ENCODE measurements at regions not wholly inside any gene's neighbourhood (a gene's known extent, or its start where the extent isn't known, plus 50 kb on each side); places are given as distances from the start of the nearest gene placed in this dataset.

DNA sequence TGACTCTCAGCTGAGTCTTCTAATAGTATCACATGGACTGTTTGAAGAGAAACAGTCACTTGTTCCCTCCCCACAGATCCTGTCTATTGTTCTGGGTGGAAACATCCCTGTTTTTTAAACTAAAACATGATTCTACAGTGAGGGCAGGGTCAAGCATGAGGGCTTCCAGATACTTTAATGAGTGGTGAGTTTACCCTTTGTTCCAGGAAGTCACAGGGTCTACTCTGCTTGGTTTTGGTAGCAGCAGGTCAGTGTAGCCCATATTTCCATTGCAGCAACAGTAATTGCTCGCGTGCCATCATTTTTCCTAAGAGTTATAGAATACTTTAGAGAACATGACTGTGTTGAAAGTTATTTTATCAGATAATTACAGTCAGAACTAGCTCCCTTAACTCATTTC, 87.4 kb downstream of the ZNF732 start:
- Histone ChIP-seq H3K9me3 (peaks cover 0 to 86% (median 0%) of the 10 kb centered on the region in 11 donors), H3K27ac (no peak overlapping the region), H3K4me1 (peaks cover 0 to 13% (median 7%) of the 10 kb centered on the region in 9 donors), H3K4me3 (no peak overlapping the region), H3K36me3 (peaks cover 0 to 5% (median 0%) of the 10 kb centered on the region in 9 donors), H3K27me3 (peaks cover 0 to under 1% (median 0%) of the 10 kb centered on the region in 7 donors)
- ATAC-seq (no peak), DNase-seq (no peak)
- WGBS, 2 donors, result 99 to 100% methylated on average over 2 of the region's 2 CpGs
- TF ChIP-seq, protein P1, sequence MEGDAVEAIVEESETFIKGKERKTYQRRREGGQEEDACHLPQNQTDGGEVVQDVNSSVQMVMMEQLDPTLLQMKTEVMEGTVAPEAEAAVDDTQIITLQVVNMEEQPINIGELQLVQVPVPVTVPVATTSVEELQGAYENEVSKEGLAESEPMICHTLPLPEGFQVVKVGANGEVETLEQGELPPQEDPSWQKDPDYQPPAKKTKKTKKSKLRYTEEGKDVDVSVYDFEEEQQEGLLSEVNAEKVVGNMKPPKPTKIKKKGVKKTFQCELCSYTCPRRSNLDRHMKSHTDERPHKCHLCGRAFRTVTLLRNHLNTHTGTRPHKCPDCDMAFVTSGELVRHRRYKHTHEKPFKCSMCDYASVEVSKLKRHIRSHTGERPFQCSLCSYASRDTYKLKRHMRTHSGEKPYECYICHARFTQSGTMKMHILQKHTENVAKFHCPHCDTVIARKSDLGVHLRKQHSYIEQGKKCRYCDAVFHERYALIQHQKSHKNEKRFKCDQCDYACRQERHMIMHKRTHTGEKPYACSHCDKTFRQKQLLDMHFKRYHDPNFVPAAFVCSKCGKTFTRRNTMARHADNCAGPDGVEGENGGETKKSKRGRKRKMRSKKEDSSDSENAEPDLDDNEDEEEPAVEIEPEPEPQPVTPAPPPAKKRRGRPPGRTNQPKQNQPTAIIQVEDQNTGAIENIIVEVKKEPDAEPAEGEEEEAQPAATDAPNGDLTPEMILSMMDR (IDR thresholded peaks at IDR 0.05), result no peak
- intact Hi-C loops (cut with DNase I), result no loop called here

- peaks cover 0 to 86% (median 0%) of the 10 kb centered on the region in 11 donors for H3K9me3 ChIP-seq
- DNase-seq, result no peak
- WGBS, 2 donors, result 97 to 98% methylated on average over 2 of the region's 2 CpGs
- peaks cover 0 to 14% (median 7%) of the 10 kb centered on the region in 9 donors for H3K4me1 ChIP-seq
- ATAC-seq, result no peak
- H3K27ac ChIP-seq, result no peak overlapping the region
- intact Hi-C loops (cut with DNase I), result no loop called here
- peak overlapping the region in 2 of 10 donors; percentile 87 to 92 for H3K4me3 ChIP-seq
- H3K36me3 ChIP-seq, result no peaks in the 10 kb centered on the region
- peaks cover 0 to 6% (median 0%) of the 10 kb centered on the region in 7 donors for H3K27me3 ChIP-seq
- TF ChIP-seq, protein P1 (IDR thresholded peaks at IDR 0.05), result no peak
Measured at GRCh38 chr4:213971-214370, 89.7 kb downstream of the ZNF718 start.
